ENCODE measurements at regions not wholly inside any gene's neighbourhood (a gene's known extent, or its start where the extent isn't known, plus 50 kb on each side); places are given as distances from the start of the nearest gene placed in this dataset.

GRCh38 chr12:86669010-86669409, 412.8 kb upstream of the MGAT4C start:
- Mint-ChIP-seq H3K4me1 (ENCODE audit: unreplicated experiment) (no peaks in the 10 kb centered on the region), H3K36me3 (ENCODE audit: low read depth, unreplicated experiment) (no peaks in the 10 kb centered on the region), H3K9me3 (ENCODE audit: unreplicated experiment) (no peaks in the 10 kb centered on the region), H3K4me3 (ENCODE audit: unreplicated experiment) (no peak overlapping the region), H3K27ac (ENCODE audit: unreplicated experiment) (no peak overlapping the region), H3K27me3 (ENCODE audit: unreplicated experiment) (no peaks in the 10 kb centered on the region)
- DNase-seq (ENCODE audit: low spot score) = no peak
- TF ChIP-seq CTCF (IDR thresholded peaks at IDR 0.05; ENCODE audit: unreplicated experiment) = no peak

GRCh38 chr12:86666316-86666715, 410.1 kb upstream of the MGAT4C start:
- DNase-seq (ENCODE audit: low spot score) = no peak
- Mint-ChIP-seq H3K4me3 (ENCODE audit: unreplicated experiment) (no peak overlapping the region), H3K36me3 (ENCODE audit: low read depth, unreplicated experiment) (no peaks in the 10 kb centered on the region), H3K27ac (ENCODE audit: unreplicated experiment) (no peak overlapping the region), H3K4me1 (ENCODE audit: unreplicated experiment) (no peaks in the 10 kb centered on the region), H3K27me3 (ENCODE audit: unreplicated experiment) (no peaks in the 10 kb centered on the region), H3K9me3 (ENCODE audit: unreplicated experiment) (no peaks in the 10 kb centered on the region)
- no peak for TF ChIP-seq CTCF (IDR thresholded peaks at IDR 0.05; ENCODE audit: unreplicated experiment)

GRCh38 chr12:86663716-86664115, 407.5 kb upstream of the MGAT4C start:
- H3K4me1 Mint-ChIP-seq (ENCODE audit: unreplicated experiment) = peaks cover 9% of the 10 kb centered on the region
- H3K9me3 Mint-ChIP-seq (ENCODE audit: unreplicated experiment) = no peaks in the 10 kb centered on the region
- H3K36me3 Mint-ChIP-seq (ENCODE audit: low read depth, unreplicated experiment) = no peaks in the 10 kb centered on the region
- TF ChIP-seq CTCF (IDR thresholded peaks at IDR 0.05; ENCODE audit: unreplicated experiment) = no peak
- no peak overlapping the region for H3K4me3 Mint-ChIP-seq (ENCODE audit: unreplicated experiment)
- no peak overlapping the region for H3K27ac Mint-ChIP-seq (ENCODE audit: unreplicated experiment)
- H3K27me3 Mint-ChIP-seq (ENCODE audit: unreplicated experiment) = no peaks in the 10 kb centered on the region
- no peak for DNase-seq (ENCODE audit: low spot score)

- H3K9me3 Mint-ChIP-seq (ENCODE audit: unreplicated experiment) = no peaks in the 10 kb centered on the region
- H3K27ac Mint-ChIP-seq (ENCODE audit: unreplicated experiment) = no peak overlapping the region
- DNase-seq (ENCODE audit: low spot score) = no peak
- H3K4me1 Mint-ChIP-seq (ENCODE audit: unreplicated experiment) = peaks cover 9% of the 10 kb centered on the region
- H3K4me3 Mint-ChIP-seq (ENCODE audit: unreplicated experiment) = no peak overlapping the region
- H3K27me3 Mint-ChIP-seq (ENCODE audit: unreplicated experiment) = no peaks in the 10 kb centered on the region
- H3K36me3 Mint-ChIP-seq (ENCODE audit: low read depth, unreplicated experiment) = no peaks in the 10 kb centered on the region
- TF ChIP-seq CTCF (IDR thresholded peaks at IDR 0.05; ENCODE audit: unreplicated experiment) = no peak
Measured at GRCh38 chr12:86663173-86663572, 407.0 kb upstream of the MGAT4C start.

- Mint-ChIP-seq H3K27me3 (ENCODE audit: unreplicated experiment) (no peaks in the 10 kb centered on the region), H3K4me1 (ENCODE audit: unreplicated experiment) (peaks cover 9% of the 10 kb centered on the region), H3K36me3 (ENCODE audit: low read depth, unreplicated experiment) (no peaks in the 10 kb centered on the region), H3K9me3 (ENCODE audit: unreplicated experiment) (no peaks in the 10 kb centered on the region), H3K27ac (ENCODE audit: unreplicated experiment) (no peak overlapping the region), H3K4me3 (ENCODE audit: unreplicated experiment) (no peak overlapping the region)
- no peak for DNase-seq (ENCODE audit: low spot score)
- TF ChIP-seq CTCF (IDR thresholded peaks at IDR 0.05; ENCODE audit: unreplicated experiment) = no peak
Measured at GRCh38 chr12:86662464-86662863, 406.3 kb upstream of the MGAT4C start.
